Activated CD4-positive, alpha-beta T cell treated with anti-CD3 and anti-CD28 coated beads for 36 hours (primary cell): ENCODE measurements at regions not wholly inside any gene's neighbourhood (a gene's known extent, or its start where the extent isn't known, plus 50 kb on each side); places are given as distances from the start of the nearest gene placed in this dataset.

Experiments used
- ATAC-seq: fragments of 200-7000 bp; cut with Tn5 transposase; one replicate; pipeline ENCODE4 v1.10.0; 2021; ENCODE audit warnings: mild to moderate bottlenecking, moderate library complexity
- CTCF ChIA-PET: fragments of 350-600 bp; sonication (Branson Sonifier 250); formaldehyde crosslinking; loops from one replicate; lab custom pipeline; 2021; ENCODE audit warnings: antibody characterized with exemption; lab: Charles Lee
- POLR2A ChIA-PET: fragments of 350-600 bp; sonication (Branson Sonifier 250); formaldehyde crosslinking; loops from one replicate; lab custom pipeline; 2021; ENCODE audit warnings: antibody characterized with exemption, inconsistent platforms; lab: Charles Lee
- DNase-seq: peaks from one replicate; pipeline ENCODE4 v3.0.0-alpha.2; 2020
- H3K27ac Mint-ChIP-seq: one replicate; pipeline ENCODE4 v1.8.0; 2021; ENCODE audit warnings: mixed read lengths
- H3K27me3 Mint-ChIP-seq: one replicate; pipeline ENCODE4 v1.8.0; 2021; ENCODE audit warnings: mixed read lengths
- H3K36me3 Mint-ChIP-seq: one replicate; pipeline ENCODE4 v1.8.0; 2021; ENCODE audit warnings: low read depth, mixed read lengths
- H3K4me1 Mint-ChIP-seq: one replicate; pipeline ENCODE4 v1.8.0; 2021; ENCODE audit warnings: mixed read lengths
- H3K4me3 Mint-ChIP-seq: one replicate; pipeline ENCODE4 v1.8.0; 2021; ENCODE audit warnings: mild to moderate bottlenecking, moderate library complexity, mixed read lengths
- H3K9me3 Mint-ChIP-seq: one replicate; pipeline ENCODE4 v1.8.0; 2021; ENCODE audit warnings: low read depth, mixed read lengths
- intact Hi-C, 2 experiments: fragments of 100-400 bp; cut with DNase I in 1 of 2; cut with micrococcal nuclease in 1 of 2; formaldehyde crosslinking; loops; one replicate each; pipeline versions ENCODE4 v1.14.2 to v1.15.1; 2022 to 2024; cut with DNase I, micrococcal nuclease

- POLR2A ChIA-PET: no interaction called here
Observed at GRCh38 chr6:19979059-19979458, 141.9 kb downstream of the ID4 start.

GRCh38 chr6:19979986-19980385 is 142.8 kb downstream of the ID4 start:
- H3K4me3 Mint-ChIP-seq: no peak overlapping the region
- CTCF ChIA-PET: interaction anchor here (0.7 kb wide), 1 partner anchor 1060 kb away, joined by 3 read pairs; no protein-coding TSS in a partner anchor
- no peak overlapping the region for H3K27ac Mint-ChIP-seq
- POLR2A ChIA-PET: no interaction called here
- H3K9me3 Mint-ChIP-seq: no peaks in the 10 kb centered on the region
- H3K36me3 Mint-ChIP-seq: no peaks in the 10 kb centered on the region
- no peak for DNase-seq
- peaks cover 6% of the 10 kb centered on the region for H3K27me3 Mint-ChIP-seq
- intact Hi-C loops: no loop called here
- no peaks in the 10 kb centered on the region for H3K4me1 Mint-ChIP-seq
- no peak for ATAC-seq

More at GRCh38 chr6:19979059-19979458, 141.9 kb downstream of the ID4 start:
- no peak overlapping the region for H3K4me3 Mint-ChIP-seq
- peaks cover 6% of the 10 kb centered on the region for H3K27me3 Mint-ChIP-seq
- no peak for ATAC-seq
- H3K4me1 Mint-ChIP-seq: no peaks in the 10 kb centered on the region
- CTCF ChIA-PET: no interaction called here
- no peak overlapping the region for H3K27ac Mint-ChIP-seq
- H3K36me3 Mint-ChIP-seq: no peaks in the 10 kb centered on the region
- intact Hi-C loops: no loop called here
- DNase-seq: no peak
- no peaks in the 10 kb centered on the region for H3K9me3 Mint-ChIP-seq

- no peak overlapping the region for H3K4me3 Mint-ChIP-seq
- H3K36me3 Mint-ChIP-seq: no peaks in the 10 kb centered on the region
- ChIA-PET POLR2A (no interaction called here), CTCF (no interaction called here)
- DNase-seq (no peak), ATAC-seq (no peak)
- no peaks in the 10 kb centered on the region for H3K4me1 Mint-ChIP-seq
- no peak overlapping the region for H3K27ac Mint-ChIP-seq
- no peaks in the 10 kb centered on the region for H3K9me3 Mint-ChIP-seq
- H3K27me3 Mint-ChIP-seq: peaks cover 6% of the 10 kb centered on the region
- intact Hi-C loops: no loop called here
Observed at GRCh38 chr6:19983374-19983773, 146.2 kb downstream of the ID4 start.

- Mint-ChIP-seq H3K27ac (no peak overlapping the region), H3K27me3 (peaks cover 8% of the 10 kb centered on the region), H3K36me3 (no peaks in the 10 kb centered on the region), H3K4me1 (no peaks in the 10 kb centered on the region), H3K9me3 (no peaks in the 10 kb centered on the region), H3K4me3 (no peak overlapping the region)
- ChIA-PET CTCF (interaction anchor here (0.7 to 1.0 kb wide), 2 partner anchors 28 to 448 kb away, joined by 3 to 4 read pairs; no protein-coding TSS in a partner anchor), POLR2A (no interaction called here)
- intact Hi-C loops: no loop called here
- DNase-seq (no peak), ATAC-seq (no peak)
Observed at GRCh38 chr6:19986691-19987438, 149.7 kb downstream of the ID4 start.

GRCh38 chr6:19988555-19988954 is 151.4 kb downstream of the ID4 start:
- intact Hi-C loops: no loop called here
- peaks cover 7% of the 10 kb centered on the region for H3K27me3 Mint-ChIP-seq
- no peak for ATAC-seq

GRCh38 chr6:19991176-19991575 is 154.0 kb downstream of the ID4 start:
- no peak overlapping the region for H3K27ac Mint-ChIP-seq
- H3K9me3 Mint-ChIP-seq: no peaks in the 10 kb centered on the region
- no peaks in the 10 kb centered on the region for H3K4me1 Mint-ChIP-seq
- POLR2A ChIA-PET: no interaction called here
- DNase-seq: no peak
- no peak for ATAC-seq
- CTCF ChIA-PET: no interaction called here
- H3K27me3 Mint-ChIP-seq: peaks cover 12% of the 10 kb centered on the region
- intact Hi-C loops: no loop called here
- no peak overlapping the region for H3K4me3 Mint-ChIP-seq
- H3K36me3 Mint-ChIP-seq: no peaks in the 10 kb centered on the region

More at GRCh38 chr6:19988555-19988954, 151.4 kb downstream of the ID4 start:
- no peaks in the 10 kb centered on the region for H3K36me3 Mint-ChIP-seq
- ChIA-PET CTCF (no interaction called here), POLR2A (no interaction called here)
- H3K27ac Mint-ChIP-seq: no peak overlapping the region
- no peaks in the 10 kb centered on the region for H3K9me3 Mint-ChIP-seq
- no peaks in the 10 kb centered on the region for H3K4me1 Mint-ChIP-seq
- DNase-seq: no peak
- no peak overlapping the region for H3K4me3 Mint-ChIP-seq

GRCh38 chr6:19994909-19995308 is 157.7 kb downstream of the ID4 start:
- DNase-seq (no peak), ATAC-seq (no peak)
- no peak overlapping the region for H3K27ac Mint-ChIP-seq
- H3K9me3 Mint-ChIP-seq: peaks cover 3% of the 10 kb centered on the region
- POLR2A ChIA-PET: no interaction called here
- peaks cover 10% of the 10 kb centered on the region for H3K27me3 Mint-ChIP-seq
- peaks cover 2% of the 10 kb centered on the region for H3K36me3 Mint-ChIP-seq
- intact Hi-C loops: no loop called here
- CTCF ChIA-PET: interaction anchor here (1.2 kb wide), 1 partner anchor 13 kb away, joined by 3 read pairs; no protein-coding TSS in a partner anchor
- no peaks in the 10 kb centered on the region for H3K4me1 Mint-ChIP-seq
- no peak overlapping the region for H3K4me3 Mint-ChIP-seq

- no peak overlapping the region for H3K27ac Mint-ChIP-seq
- DNase-seq (no peak), ATAC-seq (no peak)
- H3K9me3 Mint-ChIP-seq: peaks cover 3% of the 10 kb centered on the region
- ChIA-PET CTCF (interaction anchor here (1.2 kb wide), 1 partner anchor 14 kb away, joined by 3 read pairs; no protein-coding TSS in a partner anchor), POLR2A (no interaction called here)
- H3K36me3 Mint-ChIP-seq: peaks cover 2% of the 10 kb centered on the region
- H3K4me3 Mint-ChIP-seq: no peak overlapping the region
- peaks cover 10% of the 10 kb centered on the region for H3K27me3 Mint-ChIP-seq
- H3K4me1 Mint-ChIP-seq: no peaks in the 10 kb centered on the region
- intact Hi-C loops: no loop called here
Observed at GRCh38 chr6:19995575-19996257, 158.5 kb downstream of the ID4 start.

- Mint-ChIP-seq H3K9me3 (peaks cover 3% of the 10 kb centered on the region), H3K27me3 (peaks cover 9% of the 10 kb centered on the region), H3K27ac (no peak overlapping the region), H3K36me3 (peaks cover 2% of the 10 kb centered on the region), H3K4me3 (no peak overlapping the region), H3K4me1 (no peaks in the 10 kb centered on the region)
- ChIA-PET POLR2A (no interaction called here), CTCF (no interaction called here)
- DNase-seq: no peak
- intact Hi-C loops: no loop called here
- no peak for ATAC-seq
Observed at GRCh38 chr6:19997104-19997503, 159.9 kb downstream of the ID4 start.

GRCh38 chr6:19998541-19998940 is 161.4 kb downstream of the ID4 start:
- no peak overlapping the region for H3K27ac Mint-ChIP-seq
- CTCF ChIA-PET: no interaction called here
- peaks cover 3% of the 10 kb centered on the region for H3K9me3 Mint-ChIP-seq
- H3K36me3 Mint-ChIP-seq: peaks cover 2% of the 10 kb centered on the region
- POLR2A ChIA-PET: no interaction called here
- no peaks in the 10 kb centered on the region for H3K4me1 Mint-ChIP-seq
- intact Hi-C loops: no loop called here
- no peak for DNase-seq
- peaks cover 5% of the 10 kb centered on the region for H3K27me3 Mint-ChIP-seq
- H3K4me3 Mint-ChIP-seq: no peak overlapping the region
- ATAC-seq: no peak

GRCh38 chr6:19999319-20000191 is 162.4 kb downstream of the ID4 start:
- Mint-ChIP-seq H3K4me1 (no peaks in the 10 kb centered on the region), H3K27me3 (peaks cover 3% of the 10 kb centered on the region), H3K4me3 (no peak overlapping the region), H3K36me3 (peaks cover 2% of the 10 kb centered on the region), H3K9me3 (peaks cover 3% of the 10 kb centered on the region), H3K27ac (no peak overlapping the region)
- ChIA-PET CTCF (no interaction called here), POLR2A (no interaction called here)
- DNase-seq (peak; percentile 46), ATAC-seq (peak; percentile 99)
- intact Hi-C loops: no loop called here
